A549 (cell line): ENCODE measurements at regions not wholly inside any gene's neighbourhood (a gene's known extent, or its start where the extent isn't known, plus 50 kb on each side); places are given as distances from the start of the nearest gene placed in this dataset.
"Not testable (repeated sequence)": the region's sequence is repeated elsewhere in the genome, so short reads cannot be mapped to it uniquely, and the experiment has no call there.

Experiments used
- ATAC-seq, 2 experiments: fragments of 200-7000 bp in 1 of 2; fragments of >200 bp in 1 of 2; cut with Nextera tagmentation in 1 of 2; cut with Tn5 transposase in 1 of 2; 3 replicates each; pipeline versions ENCODE4 v1.8.0 to v1.9.1; 2018 to 2020; ENCODE audit warnings: mild to moderate bottlenecking in 1 of 2, moderate library complexity in 1 of 2
- CTCF ChIA-PET: fragments of 300-600 bp; sonication (Branson Sonifier 250); formaldehyde crosslinking; extraction: SDS; loops from one replicate; lab custom pipeline; 2021; ENCODE audit warnings: antibody characterized with exemption, inconsistent platforms; lab: Yijun Ruan, JAX
- POLR2A ChIA-PET: fragments of 350-600 bp; formaldehyde crosslinking; extraction: SDS; loops from one replicate; lab custom pipeline; 2021; ENCODE audit warnings: antibody characterized with exemption, inconsistent platforms; lab: Yijun Ruan, JAX
- DNase-seq, 2 experiments: peaks; one replicate each; pipeline versions ENCODE4 v3.0.0 to v3.0.0-alpha.2; 2011 to 2016; ENCODE audit warnings: low read depth in 1 of 2, low spot score in 1 of 2
- FAIRE-seq: peaks from 2 replicates; lab custom pipeline; 2011; peaks lifted over from hg19 to GRCh38; lab: Jason Lieb, UNC
- H3K27ac ChIP-seq, 2 experiments: fragments of >200 bp; sonication (Bioruptor Twin); formaldehyde crosslinking; 3 replicates each; pipeline ENCODE4 v1.5.1; 2016 to 2017
- H3K4me1 ChIP-seq: fragments of >200 bp; sonication (Bioruptor Twin); formaldehyde crosslinking; 3 replicates; pipeline ENCODE4 v1.6.1; 2016
- H3K4me2 ChIP-seq: fragments of >200 bp; sonication (Bioruptor Twin); formaldehyde crosslinking; 3 replicates; pipeline ENCODE4 v1.6.1; 2016
- H3K4me3 ChIP-seq: fragments of >200 bp; sonication (Bioruptor Twin); formaldehyde crosslinking; 3 replicates; pipeline ENCODE4 v1.5.1; 2016
- H3K9me3 ChIP-seq: fragments of >200 bp; sonication (Bioruptor Twin); formaldehyde crosslinking; 3 replicates; pipeline ENCODE4 v1.6.1; 2016
- BCL3 ChIP-seq: fragments of >200 bp; sonication (Bioruptor Twin); formaldehyde crosslinking; IDR thresholded peaks from 3 replicates; pipeline ENCODE4 v1.6.1; 2016
- CEBPB ChIP-seq, 2 experiments: fragments of >200 bp in 1 of 2; sonication (Bioruptor Twin) in 1 of 2; formaldehyde crosslinking in 1 of 2; IDR thresholded peaks; 2 replicates each; pipeline ENCODE4 v1.6.1; 2012 to 2016
- CTCF ChIP-seq: fragments of >200 bp; sonication (Bioruptor Twin); formaldehyde crosslinking; IDR thresholded peaks from 3 replicates; pipeline ENCODE4 v1.5.1; 2016
- EHF ChIP-seq: fragments of 250-450 bp; sonication (Bioruptor Pico); IDR thresholded peaks from 2 replicates; pipeline ENCODE4 v1.5.0; 2020; ENCODE audit warnings: mild to moderate bottlenecking
- EHMT2 ChIP-seq: fragments of 200-600 bp; sonication (generic); IDR thresholded peaks from 2 replicates; pipeline ENCODE4 v1.6.1; 2016; ENCODE audit warnings: antibody characterized with exemption, low read depth, mild to moderate bottlenecking, moderate library complexity
- ESRRA ChIP-seq: fragments of 150-350 bp; IDR thresholded peaks from 2 replicates; pipeline ENCODE4 v1.6.1; 2014; ENCODE audit warnings: mild to moderate bottlenecking, low read length, borderline replicate concordance
- FOSB ChIP-seq: fragments of 250-450 bp; sonication (Bioruptor Pico); IDR thresholded peaks from 2 replicates; pipeline ENCODE4 v1.5.0; 2020; ENCODE audit warnings: mild to moderate bottlenecking, moderate library complexity
- FOSL2 ChIP-seq, 2 experiments: fragments of 450-650 bp in 1 of 2; fragments of >200 bp in 1 of 2; sonication (Bioruptor Twin) in 1 of 2; formaldehyde crosslinking; IDR thresholded peaks; 2 replicates each; pipeline versions ENCODE4 v1.5.0 to v1.6.1; 2016 to 2020; ENCODE audit warnings: mild to moderate bottlenecking in 1 of 2, moderate library complexity in 1 of 2
- GATA3 ChIP-seq: IDR thresholded peaks from 2 replicates; pipeline ENCODE4 v1.6.1; 2012; ENCODE audit warnings: borderline replicate concordance
- HEYL ChIP-seq: fragments of 250-450 bp; sonication (Bioruptor Pico); IDR thresholded peaks from 2 replicates; pipeline ENCODE4 v1.8.0; 2021; ENCODE audit warnings: mild to moderate bottlenecking, moderate library complexity
- HOXB13 ChIP-seq: fragments of 250-450 bp; sonication (Bioruptor Pico); IDR thresholded peaks from 2 replicates; pipeline ENCODE4 v1.5.0; 2020; ENCODE audit warnings: low read depth, mild to moderate bottlenecking, moderate library complexity
- HOXB5 ChIP-seq: fragments of 250-450 bp; sonication (Bioruptor Pico); IDR thresholded peaks from 2 replicates; pipeline ENCODE4 v1.5.0; 2020; ENCODE audit warnings: mild to moderate bottlenecking, moderate library complexity
- JUN ChIP-seq, 2 experiments: fragments of >200 bp; sonication (Bioruptor Twin); formaldehyde crosslinking; IDR thresholded peaks; 2 replicates in 1 of 2; 3 replicates in 1 of 2; pipeline ENCODE4 v1.6.1; 2016 to 2017
- JUNB ChIP-seq: fragments of >200 bp; sonication (Bioruptor Twin); formaldehyde crosslinking; IDR thresholded peaks from 2 replicates; pipeline ENCODE4 v1.6.1; 2016
- MAFK ChIP-seq: fragments of 450-650 bp; IDR thresholded peaks from 2 replicates; pipeline ENCODE4 v1.6.1; 2014; ENCODE audit not compliant: partially characterized antibody
- MAZ ChIP-seq: fragments of 150-350 bp; IDR thresholded peaks from 2 replicates; pipeline ENCODE4 v1.6.1; 2014; ENCODE audit warnings: antibody characterized with exemption, low read depth, low read length, borderline replicate concordance
- NFE2L2 ChIP-seq: fragments of 150-350 bp; conservative IDR thresholded peaks from 2 replicates; pipeline ENCODE4 v1.6.1; 2014; ENCODE audit warnings: low read length
- PBX3 ChIP-seq: IDR thresholded peaks from 2 replicates; pipeline ENCODE4 v1.6.1; 2012
- RAD21 ChIP-seq, 2 experiments: fragments of >200 bp in 1 of 2; sonication (Bioruptor Twin) in 1 of 2; formaldehyde crosslinking in 1 of 2; IDR thresholded peaks in 1 of 2; conservative IDR thresholded peaks in 1 of 2; 2 replicates in 1 of 2; 3 replicates in 1 of 2; pipeline ENCODE4 v1.6.1; 2012 to 2018; ENCODE audit warnings: inconsistent platforms in 1 of 2
- RARB ChIP-seq: fragments of 250-450 bp; sonication (Bioruptor Pico); IDR thresholded peaks from 2 replicates; pipeline ENCODE4 v1.8.0; 2021; ENCODE audit warnings: mild to moderate bottlenecking, moderate library complexity
- RNF2 ChIP-seq: fragments of 200-600 bp; sonication (generic); IDR thresholded peaks from 2 replicates; pipeline ENCODE4 v1.6.1; 2016; ENCODE audit warnings: low read depth, mild to moderate bottlenecking, antibody characterized with exemption, moderate library complexity, borderline replicate concordance
- TFCP2L1 ChIP-seq: fragments of 250-450 bp; sonication (Bioruptor Pico); IDR thresholded peaks from 2 replicates; pipeline ENCODE4 v1.5.0; 2021; ENCODE audit warnings: mild to moderate bottlenecking
- TP53 ChIP-seq: fragments of 250-450 bp; sonication (Bioruptor Pico); IDR thresholded peaks from 2 replicates; pipeline ENCODE4 v1.5.0; 2021; ENCODE audit warnings: mild to moderate bottlenecking, moderate library complexity
- USF2 ChIP-seq: fragments of 450-650 bp; IDR thresholded peaks from 2 replicates; pipeline ENCODE4 v1.6.1; 2014; ENCODE audit warnings: antibody characterized with exemption
- ZNF302 ChIP-seq: fragments of 250-450 bp; sonication (Bioruptor Pico); IDR thresholded peaks from 2 replicates; pipeline ENCODE4 v1.9.0; 2021; ENCODE audit warnings: inconsistent platforms, mild to moderate bottlenecking, moderate library complexity
- WGBS: methylation state at CpG from one replicate; pipeline ENCODE4 v1.1.6; 2017; ENCODE audit errors: missing lambda C conversion rate; 5-methylcytosine and 5-hydroxymethylcytosine counted together

- POLR2A ChIA-PET = no interaction called here
- no peak for ATAC-seq
- TF ChIP-seq FOSL2 (IDR thresholded peaks at IDR 0.05) = no peak
- no peak for TF ChIP-seq FOSL2 (CRISPR knock-in tag; IDR thresholded peaks at IDR 0.05)
- no peak for TF ChIP-seq USF2
- TF ChIP-seq PBX3 = no peak
- TF ChIP-seq ESRRA = no peak
- no peak for TF ChIP-seq TP53 (CRISPR knock-in tag)
- TF ChIP-seq, all 56 proteins: peak for 0
- Histone ChIP-seq H3K4me2 (no peak overlapping the region), H3K4me1 (no peaks in the 10 kb centered on the region), H3K9me3 (no peaks in the 10 kb centered on the region), H3K4me3 (no peak overlapping the region), H3K27ac (no peak overlapping the region)
- no peak for DNase-seq
- FAIRE-seq = no peak
- CTCF ChIA-PET = no interaction called here
- 0% methylated on average over 3 of the region's 3 CpGs for WGBS
These were observed 639.0 kb upstream of the PRR20A start for GRCh38 chr13:56501750-56502149.

- Histone ChIP-seq H3K9me3 (no peaks in the 10 kb centered on the region), H3K4me2 (no peak overlapping the region), H3K4me1 (no peaks in the 10 kb centered on the region), H3K27ac (no peak overlapping the region), H3K4me3 (no peak overlapping the region)
- ATAC-seq (no peak), FAIRE-seq (no peak), DNase-seq (no peak)
- WGBS = 2% methylated on average over 2 of the region's 2 CpGs
- no peak for TF ChIP-seq MAZ
- TF ChIP-seq GATA3 = no peak
- no peak for TF ChIP-seq ZNF302 (CRISPR knock-in tag)
- no peak for TF ChIP-seq TP53 (CRISPR knock-in tag)
- TF ChIP-seq NFE2L2 = no peak
- TF ChIP-seq JUNB = no peak
- no peak for TF ChIP-seq HOXB5 (CRISPR knock-in tag)
- TF ChIP-seq RAD21 (conservative IDR thresholded peaks at IDR 0.05 in 1 of 2, IDR thresholded peaks at IDR 0.05 in 1 of 2) = no peak
- ChIA-PET CTCF (no interaction called here), POLR2A (no interaction called here)
These were observed 629.9 kb upstream of the PRR20A start for GRCh38 chr13:56510836-56511235.

GRCh38 chr13:56512336-56512735, 628.4 kb upstream of the PRR20A start:
- H3K4me3 ChIP-seq, DNase-seq, H3K27ac ChIP-seq, H3K4me2 ChIP-seq, H3K4me1 ChIP-seq, POLR2A ChIA-PET, H3K9me3 ChIP-seq, ATAC-seq, CTCF ChIA-PET, FAIRE-seq: not testable (repeated sequence)
- 7% methylated on average over 2 of the region's 2 CpGs for WGBS

GRCh38 chr13:56515441-56515840, 625.3 kb upstream of the PRR20A start:
- CTCF ChIA-PET = no interaction called here
- no peaks in the 10 kb centered on the region for H3K4me1 ChIP-seq
- no peak overlapping the region for H3K4me2 ChIP-seq
- no peak overlapping the region for H3K4me3 ChIP-seq
- POLR2A ChIA-PET = no interaction called here
- H3K9me3 ChIP-seq = no peaks in the 10 kb centered on the region
- WGBS = 0% methylated on average over 1 of the region's 1 CpG
- ATAC-seq = no peak
- TF ChIP-seq TFCP2L1 (CRISPR knock-in tag) (no peak), EHMT2 (no peak), MAFK (no peak), FOSB (CRISPR knock-in tag) (no peak), RAD21 (conservative IDR thresholded peaks at IDR 0.05 in 1 of 2, IDR thresholded peaks at IDR 0.05 in 1 of 2) (no peak), RNF2 (no peak), ESRRA (no peak), CTCF (no peak), RARB (no peak), HEYL (no peak), CEBPB (IDR thresholded peaks at IDR 0.05) (no peak), HOXB5 (CRISPR knock-in tag) (no peak), BCL3 (no peak), JUN (IDR thresholded peaks at IDR 0.05) (no peak), EHF (CRISPR knock-in tag) (no peak), HOXB13 (CRISPR knock-in tag) (no peak), USF2 (no peak)
- H3K27ac ChIP-seq = no peak overlapping the region
- FAIRE-seq = no peak
- DNase-seq = no peak
